Activated naive CD4-positive, alpha-beta T cell treated with anti-CD3 and anti-CD28 coated beads, Interleukin-2, amount 10 ng/mL, durations not matched to agents 7 days and 5 days (primary cell): ENCODE measurements at regions not wholly inside any gene's neighbourhood (a gene's known extent, or its start where the extent isn't known, plus 50 kb on each side); places are given as distances from the start of the nearest gene placed in this dataset.

Source experiments
- CTCF ChIA-PET: fragments of 350-600 bp; sonication (Branson Sonifier 250); formaldehyde crosslinking; loops from one replicate; lab custom pipeline; 2021; ENCODE audit warnings: antibody characterized with exemption; lab: Charles Lee
- DNase-seq: peaks from one replicate; pipeline ENCODE4 v3.0.0-alpha.2; 2020
- H3K27ac Mint-ChIP-seq: one replicate; pipeline ENCODE4 v1.8.0; 2021; ENCODE audit warnings: mild to moderate bottlenecking, moderate library complexity, mixed read lengths
- H3K27me3 Mint-ChIP-seq: one replicate; pipeline ENCODE4 v1.8.0; 2021; ENCODE audit warnings: mild to moderate bottlenecking, mixed read lengths
- H3K36me3 Mint-ChIP-seq: one replicate; pipeline ENCODE4 v1.8.0; 2021; ENCODE audit warnings: mixed read lengths
- H3K4me1 Mint-ChIP-seq: one replicate; pipeline ENCODE4 v1.8.0; 2021; ENCODE audit warnings: mixed read lengths
- H3K4me3 Mint-ChIP-seq: one replicate; pipeline ENCODE4 v1.8.0; 2021; ENCODE audit warnings: mild to moderate bottlenecking, moderate library complexity, mixed read lengths
- H3K9me3 Mint-ChIP-seq: one replicate; pipeline ENCODE4 v1.8.0; 2021; ENCODE audit warnings: mixed read lengths

DNA sequence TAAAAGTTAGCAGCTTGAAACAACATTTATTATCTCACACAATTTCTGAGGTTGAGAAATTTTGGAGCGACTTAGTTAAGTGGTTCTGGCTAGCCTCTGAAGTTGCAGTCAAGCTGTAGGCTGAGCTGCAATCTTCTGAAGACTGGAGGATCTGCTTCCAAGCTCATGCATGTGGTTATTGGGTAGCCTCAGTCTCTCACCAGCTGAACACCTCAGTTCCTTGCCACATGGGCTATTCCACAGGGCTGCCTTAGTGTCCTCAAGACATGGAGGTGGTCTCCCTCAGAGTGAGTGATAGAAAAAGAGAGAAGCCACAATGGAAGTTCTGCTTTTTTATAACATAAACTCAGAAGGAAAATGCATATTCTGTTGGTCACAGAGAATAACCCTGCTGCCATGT, 92.0 kb upstream of the CAMK1G start:
- no peaks in the 10 kb centered on the region for H3K36me3 Mint-ChIP-seq
- no peaks in the 10 kb centered on the region for H3K9me3 Mint-ChIP-seq
- H3K4me3 Mint-ChIP-seq = no peak overlapping the region
- H3K4me1 Mint-ChIP-seq = no peaks in the 10 kb centered on the region
- no peaks in the 10 kb centered on the region for H3K27me3 Mint-ChIP-seq
- DNase-seq = no peak
- CTCF ChIA-PET = no interaction called here
- H3K27ac Mint-ChIP-seq = no peak overlapping the region

DNA sequence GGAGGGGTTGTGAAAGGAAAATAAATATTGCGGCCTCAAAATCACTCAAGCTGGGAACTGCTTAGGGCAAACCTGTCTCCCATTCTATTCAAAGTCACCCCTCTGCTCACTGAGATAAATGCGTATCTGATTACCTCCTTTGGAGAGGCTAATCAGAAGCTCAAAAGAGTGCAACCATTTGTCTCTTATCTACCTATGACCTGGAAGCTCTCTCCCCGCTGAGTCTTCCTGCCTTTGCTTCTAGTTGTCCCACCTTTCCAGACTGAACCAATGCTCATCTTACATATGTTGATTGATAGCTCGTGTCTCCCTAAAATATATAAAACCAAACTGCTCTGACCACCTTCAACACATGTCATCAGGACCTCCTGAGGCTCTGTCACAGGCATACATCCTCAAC, 91.6 kb upstream of the CAMK1G start:
- CTCF ChIA-PET = interaction anchor here (0.9 kb wide), 1 partner anchor 21 kb away, joined by 3 read pairs; no protein-coding TSS in a partner anchor
- Mint-ChIP-seq H3K9me3 (no peaks in the 10 kb centered on the region), H3K36me3 (no peaks in the 10 kb centered on the region), H3K27ac (no peak overlapping the region), H3K27me3 (no peaks in the 10 kb centered on the region), H3K4me3 (no peak overlapping the region), H3K4me1 (no peaks in the 10 kb centered on the region)
- DNase-seq = no peak

GRCh38 chr1:209493559-209493958, 90.0 kb upstream of the CAMK1G start:
- Mint-ChIP-seq H3K27me3 (peaks cover 4% of the 10 kb centered on the region), H3K4me1 (no peaks in the 10 kb centered on the region), H3K4me3 (no peak overlapping the region), H3K36me3 (no peaks in the 10 kb centered on the region), H3K27ac (no peak overlapping the region), H3K9me3 (no peaks in the 10 kb centered on the region)
- CTCF ChIA-PET = no interaction called here
- DNase-seq = no peak

DNA sequence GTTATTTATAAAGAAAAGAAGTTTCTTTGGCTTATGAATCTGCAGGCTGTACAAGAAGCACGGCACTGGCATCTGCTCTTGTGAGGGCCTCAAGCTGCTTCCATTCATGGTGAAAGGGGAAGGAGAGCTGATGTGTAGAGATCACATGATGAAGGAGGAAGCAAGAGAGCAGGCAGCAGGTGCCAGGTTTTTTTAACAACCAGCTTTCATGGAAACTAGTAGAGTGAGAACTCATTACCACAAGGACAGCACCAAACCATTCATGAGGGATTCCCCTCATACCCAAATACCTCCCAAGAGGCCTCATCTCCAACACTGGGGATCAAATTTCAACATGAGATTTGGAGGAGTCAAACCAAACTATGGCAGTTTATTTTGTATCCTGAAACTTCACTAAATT, 85.8 kb upstream of the CAMK1G start:
- Mint-ChIP-seq H3K27me3 (peaks cover 13% of the 10 kb centered on the region), H3K4me1 (no peaks in the 10 kb centered on the region), H3K9me3 (peaks cover 5% of the 10 kb centered on the region), H3K4me3 (no peak overlapping the region), H3K36me3 (no peaks in the 10 kb centered on the region), H3K27ac (no peak overlapping the region)
- CTCF ChIA-PET = no interaction called here
- DNase-seq = no peak

DNA sequence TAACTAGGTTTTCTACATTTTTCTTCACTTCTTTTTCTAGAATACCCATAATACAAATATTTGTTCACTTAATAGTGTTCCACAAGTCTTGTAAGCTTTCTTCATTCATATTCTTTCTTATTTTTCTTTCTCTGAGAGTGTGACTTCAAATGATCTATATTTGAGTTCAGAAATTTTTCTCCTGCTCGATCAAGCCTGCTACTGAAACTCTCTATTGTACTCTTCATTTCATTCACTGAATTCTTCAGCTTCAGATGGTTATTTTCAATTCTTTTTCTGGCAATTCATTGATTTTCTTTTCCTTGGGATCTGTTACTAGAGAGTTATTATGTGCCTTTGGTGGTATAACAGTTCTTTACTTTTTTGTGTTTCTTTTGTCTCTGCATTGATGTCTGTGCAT, 82.5 kb upstream of the CAMK1G start:
- Mint-ChIP-seq H3K4me3 (no peak overlapping the region), H3K36me3 (no peaks in the 10 kb centered on the region), H3K27ac (no peak overlapping the region), H3K9me3 (peaks cover 5% of the 10 kb centered on the region), H3K27me3 (peaks cover 13% of the 10 kb centered on the region), H3K4me1 (no peaks in the 10 kb centered on the region)
- DNase-seq = no peak
- CTCF ChIA-PET = interaction anchor here (0.7 to 2.0 kb wide), 2 partner anchors 12 to 145 kb away, joined by 3 to 6 read pairs; no protein-coding TSS in a partner anchor

DNA sequence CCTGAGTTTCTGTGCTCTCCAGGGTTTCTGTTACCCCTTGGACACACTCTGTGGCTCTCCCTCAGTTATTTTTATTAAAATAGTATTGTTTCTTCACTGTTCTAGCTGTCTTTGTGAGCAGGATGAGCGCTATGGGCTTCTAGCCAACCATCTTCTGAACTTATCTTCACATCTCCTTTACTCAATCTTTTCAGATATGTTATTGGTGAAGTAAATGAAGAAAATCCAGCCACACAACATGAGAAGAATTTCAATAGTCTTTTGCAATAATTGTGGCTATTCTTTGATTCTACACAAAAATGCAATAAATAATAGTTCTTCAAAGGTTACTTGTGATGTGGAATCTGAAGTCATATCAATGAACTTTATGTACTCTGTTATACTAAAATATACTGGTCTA, 80.3 kb upstream of the CAMK1G start:
- no peaks in the 10 kb centered on the region for H3K4me1 Mint-ChIP-seq
- CTCF ChIA-PET = no interaction called here
- no peak for DNase-seq
- peaks cover 5% of the 10 kb centered on the region for H3K9me3 Mint-ChIP-seq
- no peak overlapping the region for H3K4me3 Mint-ChIP-seq
- no peaks in the 10 kb centered on the region for H3K36me3 Mint-ChIP-seq
- peaks cover 9% of the 10 kb centered on the region for H3K27me3 Mint-ChIP-seq
- H3K27ac Mint-ChIP-seq = no peak overlapping the region

DNA sequence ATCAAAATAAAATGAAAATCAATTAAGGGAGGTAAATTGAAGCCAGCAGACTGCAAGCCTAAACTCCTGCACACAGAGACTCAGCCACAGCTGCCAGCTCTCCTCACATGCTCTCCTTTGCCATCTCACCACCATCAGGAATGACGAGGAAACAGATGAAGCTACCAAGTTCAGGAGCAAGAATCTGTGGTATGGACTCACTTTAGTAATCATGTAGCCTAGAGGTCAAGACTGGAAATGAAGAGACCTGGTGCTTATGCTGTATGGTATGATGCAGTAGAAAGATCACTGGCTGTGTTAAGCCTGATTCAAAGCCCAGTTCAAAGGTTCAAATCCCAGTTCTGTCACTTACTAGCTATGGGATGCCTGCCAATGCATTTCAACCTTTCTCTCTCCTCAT, 78.9 kb upstream of the CAMK1G start:
- peaks cover 5% of the 10 kb centered on the region for H3K9me3 Mint-ChIP-seq
- H3K27me3 Mint-ChIP-seq = peaks cover 9% of the 10 kb centered on the region
- H3K4me3 Mint-ChIP-seq = no peak overlapping the region
- no peak overlapping the region for H3K27ac Mint-ChIP-seq
- H3K4me1 Mint-ChIP-seq = no peaks in the 10 kb centered on the region
- H3K36me3 Mint-ChIP-seq = no peaks in the 10 kb centered on the region
- no peak for DNase-seq
- CTCF ChIA-PET = interaction anchor here (2.0 kb wide), 1 partner anchor 9 kb away, joined by 13 read pairs; no protein-coding TSS in a partner anchor

GRCh38 chr1:209505044-209505443, 78.5 kb upstream of the CAMK1G start:
- H3K36me3 Mint-ChIP-seq = no peaks in the 10 kb centered on the region
- no peak overlapping the region for H3K4me3 Mint-ChIP-seq
- H3K27me3 Mint-ChIP-seq = peaks cover 9% of the 10 kb centered on the region
- CTCF ChIA-PET = interaction anchor here (2.0 kb wide), 1 partner anchor 9 kb away, joined by 13 read pairs; no protein-coding TSS in a partner anchor
- H3K4me1 Mint-ChIP-seq = no peaks in the 10 kb centered on the region
- peaks cover 5% of the 10 kb centered on the region for H3K9me3 Mint-ChIP-seq
- no peak overlapping the region for H3K27ac Mint-ChIP-seq
- DNase-seq = no peak

DNA sequence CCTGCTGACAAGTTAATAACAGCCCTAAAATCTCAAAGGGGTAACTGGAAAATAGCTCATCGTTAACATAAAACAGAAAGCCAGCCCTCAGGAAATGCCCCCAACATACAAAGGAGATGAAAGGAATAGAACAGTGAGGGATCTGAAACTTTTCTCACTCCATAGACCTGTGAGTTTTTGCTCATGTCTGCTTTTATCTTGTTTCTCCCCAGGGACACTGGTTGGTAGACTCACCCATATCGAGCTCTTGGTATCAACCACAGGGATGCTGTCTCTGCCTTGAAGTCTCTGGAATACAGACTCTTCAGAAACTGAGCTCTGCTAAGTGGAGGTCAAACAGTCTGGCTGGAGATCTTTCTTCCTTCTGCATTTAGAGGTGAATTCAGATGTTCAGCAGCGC, 77.4 kb upstream of the CAMK1G start:
- H3K4me3 Mint-ChIP-seq = no peak overlapping the region
- H3K36me3 Mint-ChIP-seq = no peaks in the 10 kb centered on the region
- no peak for DNase-seq
- CTCF ChIA-PET = interaction anchor here (1.3 to 2.0 kb wide), 2 partner anchors 8 to 36 kb away, joined by 3 to 13 read pairs; no protein-coding TSS in a partner anchor
- H3K27me3 Mint-ChIP-seq = peaks cover 9% of the 10 kb centered on the region
- no peak overlapping the region for H3K27ac Mint-ChIP-seq
- peaks cover 2% of the 10 kb centered on the region for H3K9me3 Mint-ChIP-seq
- no peaks in the 10 kb centered on the region for H3K4me1 Mint-ChIP-seq

GRCh38 chr1:209509039-209509438, 74.5 kb upstream of the CAMK1G start:
- H3K27ac Mint-ChIP-seq = no peak overlapping the region
- DNase-seq = no peak
- no peaks in the 10 kb centered on the region for H3K36me3 Mint-ChIP-seq
- H3K9me3 Mint-ChIP-seq = no peaks in the 10 kb centered on the region
- CTCF ChIA-PET = no interaction called here
- no peak overlapping the region for H3K4me3 Mint-ChIP-seq
- H3K27me3 Mint-ChIP-seq = no peaks in the 10 kb centered on the region
- H3K4me1 Mint-ChIP-seq = no peaks in the 10 kb centered on the region

DNA sequence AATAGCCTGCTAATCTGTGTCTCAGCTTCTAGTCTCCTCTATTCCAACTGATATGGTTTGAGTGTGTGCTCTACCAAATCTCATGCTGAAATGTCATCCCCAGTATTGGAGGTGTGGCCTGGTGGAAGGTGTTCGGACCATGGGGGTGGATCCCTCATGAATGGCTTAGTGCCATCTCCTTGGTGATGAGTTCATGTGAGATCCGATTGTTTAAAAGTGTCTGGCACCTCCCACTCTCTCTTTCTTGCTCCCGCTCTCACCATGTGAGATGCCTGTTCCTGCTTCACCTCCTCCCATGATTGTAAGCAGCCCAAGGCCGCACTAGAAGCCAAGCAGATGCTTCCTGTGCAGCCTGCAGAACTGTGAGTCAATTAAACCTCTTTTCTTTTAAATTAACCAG, 73.5 kb upstream of the CAMK1G start:
- no peaks in the 10 kb centered on the region for H3K9me3 Mint-ChIP-seq
- no peaks in the 10 kb centered on the region for H3K36me3 Mint-ChIP-seq
- no peak for DNase-seq
- H3K4me3 Mint-ChIP-seq = no peak overlapping the region
- CTCF ChIA-PET = no interaction called here
- no peaks in the 10 kb centered on the region for H3K4me1 Mint-ChIP-seq
- H3K27ac Mint-ChIP-seq = no peak overlapping the region
- no peaks in the 10 kb centered on the region for H3K27me3 Mint-ChIP-seq

- no peak overlapping the region for H3K27ac Mint-ChIP-seq
- CTCF ChIA-PET = no interaction called here
- no peaks in the 10 kb centered on the region for H3K36me3 Mint-ChIP-seq
- no peaks in the 10 kb centered on the region for H3K4me1 Mint-ChIP-seq
- no peak for DNase-seq
- no peak overlapping the region for H3K4me3 Mint-ChIP-seq
- no peaks in the 10 kb centered on the region for H3K27me3 Mint-ChIP-seq
- no peaks in the 10 kb centered on the region for H3K9me3 Mint-ChIP-seq
Observed at GRCh38 chr1:209511169-209511568, 72.3 kb upstream of the CAMK1G start.

DNA sequence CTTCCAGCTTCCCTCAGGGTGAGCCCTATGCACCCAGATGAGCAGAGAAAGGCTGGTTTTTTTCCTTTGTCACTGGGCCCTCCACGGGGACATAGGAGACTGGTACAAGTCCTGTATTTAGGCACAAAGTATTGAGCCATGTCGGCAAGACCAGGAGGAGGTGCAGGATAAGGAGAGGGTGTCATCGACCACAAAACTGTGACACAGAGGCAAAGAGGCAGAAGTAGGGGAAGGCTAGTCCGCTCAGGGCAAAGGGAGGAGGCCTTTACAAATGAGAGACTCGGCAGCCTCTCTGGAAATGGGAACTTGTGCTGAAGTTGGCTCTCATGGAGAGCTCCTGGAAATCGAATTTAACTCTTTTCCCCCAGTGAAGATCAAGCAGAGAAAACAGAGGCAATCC, 70.7 kb upstream of the CAMK1G start:
- CTCF ChIA-PET = interaction anchor here (0.6 to 2.8 kb wide), 17 partner anchors 8 to 1618 kb away, joined by 3 to 13 read pairs (median 3); no protein-coding TSS in a partner anchor
- Mint-ChIP-seq H3K27ac (no peak overlapping the region), H3K4me3 (no peak overlapping the region), H3K9me3 (no peaks in the 10 kb centered on the region), H3K36me3 (no peaks in the 10 kb centered on the region), H3K27me3 (peaks cover 3% of the 10 kb centered on the region), H3K4me1 (no peaks in the 10 kb centered on the region)
- DNase-seq = no peak

GRCh38 chr1:209513226-209513625, 70.3 kb upstream of the CAMK1G start:
- H3K27ac Mint-ChIP-seq = no peak overlapping the region
- CTCF ChIA-PET = interaction anchor here (0.6 to 2.8 kb wide), 18 partner anchors 8 to 1618 kb away, joined by 3 to 13 read pairs (median 4); no protein-coding TSS in a partner anchor
- H3K36me3 Mint-ChIP-seq = no peaks in the 10 kb centered on the region
- no peaks in the 10 kb centered on the region for H3K9me3 Mint-ChIP-seq
- no peak for DNase-seq
- H3K4me3 Mint-ChIP-seq = no peak overlapping the region
- peaks cover 4% of the 10 kb centered on the region for H3K27me3 Mint-ChIP-seq
- no peaks in the 10 kb centered on the region for H3K4me1 Mint-ChIP-seq

DNA sequence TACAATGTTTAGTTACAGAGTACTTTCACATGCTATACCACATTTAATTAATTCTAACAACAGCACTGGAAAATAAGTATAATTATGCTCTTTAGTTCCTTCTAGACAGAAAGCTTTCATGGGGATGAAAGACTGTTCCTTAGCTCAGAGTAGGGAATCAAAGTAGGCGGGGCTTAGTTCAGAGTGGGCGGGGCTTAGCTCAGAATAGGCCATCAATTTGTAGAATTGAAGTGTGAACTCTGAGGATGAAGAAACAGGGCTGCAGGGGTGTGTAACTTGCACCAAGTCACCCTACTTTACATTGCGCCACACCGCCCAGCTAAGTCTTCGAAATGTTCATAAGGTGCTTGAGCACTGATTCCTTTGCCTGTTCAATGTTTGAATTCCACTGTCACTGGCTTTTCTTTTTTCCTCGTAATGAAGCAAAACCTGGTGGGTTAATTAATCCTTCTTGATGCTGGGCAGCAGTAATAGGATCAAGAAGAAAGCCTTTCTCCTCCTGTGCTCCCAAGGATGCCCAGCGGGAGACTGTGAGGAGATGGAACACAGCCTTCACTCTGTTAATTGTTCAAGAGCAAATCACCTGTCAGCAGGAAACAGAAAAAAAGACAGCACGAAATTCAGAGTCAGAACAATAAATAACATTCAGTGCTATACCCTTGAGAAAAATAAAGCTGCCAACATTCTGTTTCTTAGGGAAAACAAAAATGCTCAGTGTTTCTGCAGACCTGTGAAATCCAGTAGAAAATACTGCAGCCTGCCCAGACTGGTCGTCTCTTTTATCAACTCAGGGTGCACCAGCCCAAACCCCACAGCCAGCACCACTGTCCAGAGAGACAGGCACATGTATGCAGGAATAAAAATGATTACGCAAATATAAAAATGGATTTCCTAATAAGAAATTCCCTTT, 66.5 kb upstream of the CAMK1G start:
- DNase-seq = no peak
- Mint-ChIP-seq H3K4me3 (no peak overlapping the region), H3K9me3 (no peaks in the 10 kb centered on the region), H3K4me1 (no peaks in the 10 kb centered on the region), H3K36me3 (no peaks in the 10 kb centered on the region), H3K27me3 (peaks cover 4% of the 10 kb centered on the region), H3K27ac (no peak overlapping the region)
- CTCF ChIA-PET = interaction anchor here (1.2 kb wide), 1 partner anchor 49 kb away, joined by 3 read pairs; no protein-coding TSS in a partner anchor
